SU-DHL-6 (cell line): ENCODE measurements at regions not wholly inside any gene's neighbourhood (a gene's known extent, or its start where the extent isn't known, plus 50 kb on each side); places are given as distances from the start of the nearest gene placed in this dataset.

ENCODE experiments used
- H2AFZ ChIP-seq: fragments of 200-600 bp; sonication (generic); 2 replicates; pipeline ENCODE4 v1.6.1; 2014; ENCODE audit warnings: low read depth, mild to moderate bottlenecking, moderate library complexity, mixed read lengths, antibody characterized with exemption, low read length; ENCODE audit not compliant: severe bottlenecking
- H3F3A ChIP-seq: fragments of 200-600 bp; shearing (Covaris generic); 2 replicates; pipeline ENCODE4 v1.6.0; 2016; ENCODE audit warnings: antibody characterized with exemption, mild to moderate bottlenecking; ENCODE audit not compliant: insufficient read depth
- H3K27ac ChIP-seq: fragments of 200-600 bp; sonication (generic); 2 replicates; pipeline ENCODE4 v1.5.1; 2016; ENCODE audit warnings: low read depth, mild to moderate bottlenecking, low read length, moderate library complexity, mixed read lengths
- H3K27me3 ChIP-seq: fragments of 200-600 bp; sonication (generic), shearing (Covaris generic); 2 replicates; pipeline ENCODE4 v1.6.0; 2014; ENCODE audit warnings: mild to moderate bottlenecking, low read length
- H3K36me3 ChIP-seq: fragments of 200-600 bp; sonication (generic); 2 replicates; pipeline ENCODE4 v1.6.1; 2014; ENCODE audit warnings: mild to moderate bottlenecking, low read length, mixed read lengths
- H3K4me2 ChIP-seq: fragments of 300-600, 200-600 bp; shearing (Covaris generic), sonication (generic); 2 replicates; pipeline ENCODE4 v1.6.0; 2014; ENCODE audit warnings: low read length, low read depth, mild to moderate bottlenecking; ENCODE audit not compliant: poor library complexity, severe bottlenecking
- H3K4me3 ChIP-seq: fragments of 200-600 bp; sonication (generic); 2 replicates; pipeline ENCODE4 v1.5.1; 2014; ENCODE audit warnings: antibody characterized with exemption, low read length, mild to moderate bottlenecking, mixed read lengths; ENCODE audit not compliant: insufficient read depth, poor library complexity, severe bottlenecking
- H3K79me2 ChIP-seq: fragments of 200-600 bp; sonication (generic); 2 replicates; pipeline ENCODE4 v1.6.1; 2014; ENCODE audit warnings: mild to moderate bottlenecking, low read length, moderate library complexity; ENCODE audit not compliant: insufficient read depth
- H3K9ac ChIP-seq: fragments of 200-600 bp; sonication (generic); 2 replicates; pipeline ENCODE4 v1.7.0; 2014; ENCODE audit warnings: mild to moderate bottlenecking, low read length
- H3K9me2 ChIP-seq: fragments of 200-600 bp; sonication (generic); replicated peaks from 2 replicates; pipeline ENCODE4 v1.6.1; 2014; ENCODE audit warnings: low read length; ENCODE audit not compliant: insufficient read depth
- H3K9me3 ChIP-seq: fragments of 200-600 bp; sonication (generic); 2 replicates; pipeline ENCODE4 v1.6.1; 2014; ENCODE audit warnings: low read length, mixed read lengths; ENCODE audit not compliant: insufficient read depth
- H4K20me1 ChIP-seq: fragments of 200-600 bp; sonication (generic); 2 replicates; pipeline ENCODE4 v1.6.1; 2014; ENCODE audit warnings: low read depth, mild to moderate bottlenecking, antibody characterized with exemption, low read length, moderate library complexity, mixed read lengths
- EZH2phosphoT487 ChIP-seq: fragments of 200-600 bp; sonication (generic), shearing (Covaris generic); conservative IDR thresholded peaks from 2 replicates; pipeline ENCODE4 v1.6.1; 2018; ENCODE audit warnings: mild to moderate bottlenecking, antibody characterized with exemption, low read length, moderate library complexity, mixed read lengths
- TF ChIP-seq, protein P1 (sequence below): fragments of 200-600 bp; sonication (generic); IDR thresholded peaks from one replicate; pipeline ENCODE4 v1.5.1; 2017; ENCODE audit warnings: antibody characterized with exemption, mild to moderate bottlenecking, low read length, moderate library complexity; ENCODE audit not compliant: insufficient read depth, poor library complexity, severe bottlenecking

DNA sequence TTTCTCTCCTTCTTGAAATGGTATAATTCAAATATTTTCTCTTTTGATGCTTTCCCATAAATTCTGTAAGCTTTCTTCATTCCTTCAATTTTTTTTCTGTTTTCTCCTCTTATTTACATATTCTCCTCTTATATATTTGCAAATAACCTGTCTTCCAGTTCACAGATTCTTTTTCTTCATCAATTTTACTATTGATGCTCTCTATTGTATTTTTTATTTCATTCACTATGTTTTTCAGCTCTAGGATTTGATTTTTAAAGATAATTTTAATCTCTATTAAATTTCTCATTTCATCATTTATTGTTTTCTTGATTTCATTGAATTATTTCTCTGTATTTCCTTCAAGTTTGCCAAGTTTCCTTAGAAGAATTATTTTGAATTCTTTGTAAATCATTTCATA lies 54.0 kb upstream of the PRPS1L1 start:
- Histone ChIP-seq H3K79me2 (no peaks in the 10 kb centered on the region), H3K4me2 (no peak overlapping the region), H3K36me3 (no peaks in the 10 kb centered on the region), H3K9me2 (no peaks in the 10 kb centered on the region), H3F3A (no peaks in the 10 kb centered on the region), H3K27me3 (no peaks in the 10 kb centered on the region), H3K9ac (no peak overlapping the region), H3K27ac (no peak overlapping the region), H3K4me3 (no peak overlapping the region), H3K9me3 (peaks cover 10% of the 10 kb centered on the region; the same call in 1 of the 2 replicates), H2AFZ (no peak overlapping the region), H4K20me1 (no peaks in the 10 kb centered on the region)
- TF ChIP-seq, protein P1, sequence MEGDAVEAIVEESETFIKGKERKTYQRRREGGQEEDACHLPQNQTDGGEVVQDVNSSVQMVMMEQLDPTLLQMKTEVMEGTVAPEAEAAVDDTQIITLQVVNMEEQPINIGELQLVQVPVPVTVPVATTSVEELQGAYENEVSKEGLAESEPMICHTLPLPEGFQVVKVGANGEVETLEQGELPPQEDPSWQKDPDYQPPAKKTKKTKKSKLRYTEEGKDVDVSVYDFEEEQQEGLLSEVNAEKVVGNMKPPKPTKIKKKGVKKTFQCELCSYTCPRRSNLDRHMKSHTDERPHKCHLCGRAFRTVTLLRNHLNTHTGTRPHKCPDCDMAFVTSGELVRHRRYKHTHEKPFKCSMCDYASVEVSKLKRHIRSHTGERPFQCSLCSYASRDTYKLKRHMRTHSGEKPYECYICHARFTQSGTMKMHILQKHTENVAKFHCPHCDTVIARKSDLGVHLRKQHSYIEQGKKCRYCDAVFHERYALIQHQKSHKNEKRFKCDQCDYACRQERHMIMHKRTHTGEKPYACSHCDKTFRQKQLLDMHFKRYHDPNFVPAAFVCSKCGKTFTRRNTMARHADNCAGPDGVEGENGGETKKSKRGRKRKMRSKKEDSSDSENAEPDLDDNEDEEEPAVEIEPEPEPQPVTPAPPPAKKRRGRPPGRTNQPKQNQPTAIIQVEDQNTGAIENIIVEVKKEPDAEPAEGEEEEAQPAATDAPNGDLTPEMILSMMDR, result no peak
- no peak for TF ChIP-seq EZH2phosphoT487

DNA sequence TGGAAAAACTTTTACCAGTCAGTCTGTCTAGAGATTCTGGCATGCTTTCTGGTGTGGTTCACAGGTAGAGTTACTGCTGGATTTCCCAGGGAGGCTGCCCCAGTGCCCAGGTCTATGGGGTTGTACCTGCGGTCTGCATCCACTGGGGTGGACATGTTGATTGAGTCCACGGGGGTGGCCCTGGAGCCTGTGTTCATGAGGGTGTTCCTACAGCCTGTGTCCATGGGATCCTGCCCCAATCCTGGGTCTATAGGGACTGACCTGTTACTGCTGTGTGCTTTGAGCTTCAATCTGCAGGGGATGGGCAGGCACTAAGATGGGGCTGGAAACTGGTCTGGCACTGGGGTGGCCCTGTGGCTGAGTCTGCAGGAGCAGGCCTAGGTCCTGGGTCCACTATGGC lies 54.5 kb upstream of the PRPS1L1 start:
- Histone ChIP-seq H3K9me2 (no peaks in the 10 kb centered on the region), H3K27ac (no peak overlapping the region), H2AFZ (no peak overlapping the region), H3K79me2 (no peaks in the 10 kb centered on the region), H3K4me3 (no peak overlapping the region), H3K27me3 (no peaks in the 10 kb centered on the region), H3K4me2 (no peak overlapping the region), H3K9ac (no peak overlapping the region), H3K9me3 (peaks cover 10% of the 10 kb centered on the region; the same call in 1 of the 2 replicates), H3K36me3 (no peaks in the 10 kb centered on the region), H4K20me1 (no peaks in the 10 kb centered on the region), H3F3A (no peaks in the 10 kb centered on the region)
- TF ChIP-seq, protein P1, result no peak
- TF ChIP-seq EZH2phosphoT487, result no peak

DNA sequence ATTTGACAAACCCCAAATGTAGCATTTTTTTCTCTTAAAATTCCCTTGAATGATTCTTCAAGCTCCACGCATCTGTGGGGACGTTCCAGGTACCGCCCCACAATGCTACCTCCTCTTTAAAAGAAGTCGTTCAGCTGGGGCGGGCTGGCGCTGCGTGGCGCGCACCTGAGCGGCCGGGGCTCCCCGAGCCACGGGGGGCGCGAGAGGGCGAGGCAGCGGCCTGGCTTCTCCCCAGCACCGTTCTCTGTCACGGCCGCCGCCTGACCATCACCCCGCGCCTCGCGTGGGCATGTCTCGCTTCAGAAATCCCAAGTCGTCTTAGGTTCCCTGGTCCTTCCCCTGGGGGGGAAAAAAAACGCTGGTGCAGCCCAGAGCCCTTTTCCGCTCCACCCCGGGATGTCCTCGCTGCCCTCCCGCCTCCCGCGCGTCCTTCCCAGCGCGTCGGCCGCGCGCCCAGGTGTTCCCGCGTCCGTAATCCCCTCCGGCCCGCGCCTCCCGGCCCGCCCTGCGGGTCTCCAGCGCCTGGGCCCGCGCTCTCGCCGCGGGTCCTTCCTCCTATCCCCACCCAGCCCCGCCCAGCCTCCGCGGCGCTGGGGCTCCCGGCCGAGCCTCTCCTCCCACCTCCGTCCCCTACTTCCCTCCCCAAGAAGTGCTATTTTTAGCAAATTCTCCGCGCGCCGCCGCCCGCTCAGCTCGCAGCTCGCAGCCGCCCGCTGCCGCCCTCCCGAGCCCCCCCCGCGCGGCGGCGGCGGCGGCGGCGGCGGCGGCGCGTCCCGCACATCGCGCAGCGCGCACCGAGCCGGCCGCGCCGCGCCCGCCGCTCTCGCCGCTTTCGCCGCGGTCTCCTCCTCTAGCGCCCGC lies 58.7 kb upstream of the PRPS1L1 start:
- Histone ChIP-seq H3K9ac (no peak overlapping the region), H3K4me2 (no peak overlapping the region), H3K79me2 (no peaks in the 10 kb centered on the region), H4K20me1 (no peaks in the 10 kb centered on the region), H3K9me3 (peaks cover 2% of the 10 kb centered on the region; the same call in 1 of the 2 replicates), H3F3A (no peaks in the 10 kb centered on the region), H3K9me2 (no peaks in the 10 kb centered on the region), H3K4me3 (no peak overlapping the region), H3K27me3 (no peaks in the 10 kb centered on the region), H3K36me3 (no peaks in the 10 kb centered on the region), H3K27ac (no peak overlapping the region), H2AFZ (no peak overlapping the region)
- TF ChIP-seq EZH2phosphoT487, result no peak
- TF ChIP-seq, protein P1, result no peak
